Breast epithelium (tissue), 4 donors: ENCODE measurements at regions not wholly inside any gene's neighbourhood (a gene's known extent, or its start where the extent isn't known, plus 50 kb on each side); places are given as distances from the start of the nearest gene placed in this dataset.

ENCODE experiments used
- DNase-seq, 2 donors: peaks; one replicate each; pipeline ENCODE4 v3.0.0-alpha.2; 2019; ENCODE audit warnings: low spot score in 2 of 2
- H3K27ac ChIP-seq, 2 donors: fragments of 200-600 bp; sonication (generic) in 1 of 2; one replicate each; pipeline ENCODE4 v1.5.1; 2016 to 2019; ENCODE audit warnings: mild to moderate bottlenecking in 1 of 2
- H3K27me3 ChIP-seq, 2 donors: fragments of 200-600 bp; sonication (generic) in 1 of 2; one replicate each; pipeline versions ENCODE4 v1.5.1 to v1.6.0; 2017 to 2019; ENCODE audit warnings: control low read depth in 1 of 2, mild to moderate bottlenecking in 1 of 2
- H3K36me3 ChIP-seq: fragments of 200-600 bp; one replicate; pipeline ENCODE4 v1.5.1; 2019
- H3K4me1 ChIP-seq, 2 donors: fragments of 200-600 bp; sonication (generic); one replicate each; pipeline ENCODE4 v1.5.1; 2016 to 2019; ENCODE audit warnings: control low read depth in 1 of 2
- H3K4me3 ChIP-seq, 3 donors: fragments of 200-600 bp; sonication (generic); 1 replicate in 2 of 3; 2 replicates in 1 of 3; pipeline ENCODE4 v1.5.1; 2016 to 2019; ENCODE audit warnings: mild to moderate bottlenecking in 3 of 3, moderate library complexity in 2 of 3
- H3K9me3 ChIP-seq, 2 donors: fragments of 200-600 bp; sonication (generic) in 1 of 2; one replicate each; pipeline ENCODE4 v1.5.1; 2016 to 2019; ENCODE audit warnings: control low read depth in 1 of 2
- CTCF ChIP-seq, 3 donors: fragments of 450-650 bp; IDR thresholded peaks; one replicate each; pipeline ENCODE4 v1.5.1; 2016 to 2017; ENCODE audit warnings: antibody characterized with exemption in 3 of 3, mild to moderate bottlenecking in 3 of 3, moderate library complexity in 3 of 3
- POLR2A ChIP-seq: fragments of 450-650 bp; IDR thresholded peaks from one replicate; pipeline ENCODE4 v1.6.1; 2016; ENCODE audit warnings: antibody characterized with exemption, mild to moderate bottlenecking, moderate library complexity
- POLR2AphosphoS5 ChIP-seq, 3 donors: sonication (generic); formaldehyde crosslinking; IDR thresholded peaks; one replicate each; pipeline ENCODE4 v1.6.1; 2017; ENCODE audit warnings: antibody characterized with exemption in 3 of 3
- intact Hi-C: fragments of 100-400 bp; cut with DNase I; formaldehyde crosslinking; loops from one replicate; pipeline ENCODE4 v1.15.1; 2023; ENCODE audit warnings: low total_unique reads

DNA sequence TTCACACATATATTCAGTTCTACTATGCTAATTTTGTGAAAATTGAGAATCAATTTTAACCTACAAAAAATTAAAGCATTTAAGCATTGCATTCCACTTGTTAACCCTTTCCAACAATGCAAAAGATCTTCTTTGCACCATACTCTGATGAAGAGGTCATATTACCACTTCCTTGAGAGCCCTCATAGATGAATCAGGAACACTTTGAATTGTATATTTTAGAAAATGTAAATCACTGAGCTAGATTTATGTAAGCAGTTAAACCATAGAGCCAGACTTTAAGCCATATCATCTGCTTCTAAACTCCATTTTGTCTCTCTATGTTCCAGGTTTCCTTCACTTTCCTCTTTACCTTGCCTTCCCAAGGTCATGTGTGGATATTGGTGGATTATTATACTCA lies 56.5 kb upstream of the CDH18 start:
- no peaks in the 10 kb centered on the region for H3K36me3 ChIP-seq
- no peak for DNase-seq
- H3K4me3 ChIP-seq: no peak overlapping the region
- intact Hi-C loops: no loop called here
- H3K9me3 ChIP-seq: no peaks in the 10 kb centered on the region
- H3K4me1 ChIP-seq: no peaks in the 10 kb centered on the region
- no peak overlapping the region for H3K27ac ChIP-seq
- TF ChIP-seq POLR2A: no peak
- no peak for TF ChIP-seq CTCF (IDR thresholded peaks at IDR 0.05)
- TF ChIP-seq POLR2AphosphoS5 (IDR thresholded peaks at IDR 0.05): no peak
- no peaks in the 10 kb centered on the region for H3K27me3 ChIP-seq

DNA sequence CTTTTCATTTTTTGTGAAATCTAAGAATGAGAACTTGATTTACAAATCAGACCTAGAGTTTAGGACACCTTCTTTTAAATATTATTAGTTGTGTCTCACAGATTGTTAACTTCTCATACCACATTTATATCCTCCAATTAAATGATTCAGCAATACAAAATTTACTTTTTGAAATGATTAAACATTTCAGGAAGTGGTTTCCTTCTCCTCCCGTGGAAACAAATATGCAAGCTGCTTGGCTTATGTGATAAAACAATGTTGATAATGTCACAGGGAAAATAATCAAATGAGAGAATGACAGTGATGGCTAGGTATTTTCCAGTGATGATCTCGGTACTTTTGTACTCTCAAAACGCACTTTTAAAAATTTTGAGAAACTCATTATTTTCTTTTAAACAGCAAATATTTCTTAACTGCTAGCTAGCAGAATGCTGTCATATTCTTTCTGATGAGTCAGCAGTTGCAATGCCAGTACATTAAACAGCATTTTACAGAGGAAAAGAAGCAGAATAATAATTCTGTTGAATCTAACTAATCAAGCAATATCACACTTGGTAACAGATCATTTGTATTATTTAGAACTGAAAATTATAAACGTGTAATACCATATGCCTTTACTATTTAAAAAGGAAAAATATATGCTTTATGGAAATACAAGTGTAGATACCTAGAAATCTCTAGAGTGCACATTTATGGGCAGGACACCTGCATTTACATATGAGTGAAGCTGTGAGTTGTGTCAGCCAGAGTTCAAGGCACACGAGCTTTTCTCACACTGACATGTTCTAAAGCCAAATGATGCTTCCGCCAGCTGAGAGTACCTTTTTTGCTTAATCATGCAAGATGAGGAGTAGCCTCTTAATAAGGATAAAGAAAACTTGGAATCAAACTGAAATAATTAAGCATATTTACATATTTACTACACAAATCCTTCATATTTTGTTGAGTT lies 53.6 kb upstream of the CDH18 start:
- Histone ChIP-seq H3K4me1 (no peaks in the 10 kb centered on the region), H3K9me3 (peaks cover 0 to 6% of the 10 kb centered on the region in 2 donors), H3K4me3 (no peak overlapping the region), H3K27me3 (no peaks in the 10 kb centered on the region), H3K27ac (no peak overlapping the region), H3K36me3 (no peaks in the 10 kb centered on the region)
- intact Hi-C loops: no loop called here
- no peak for DNase-seq
- TF ChIP-seq POLR2A (no peak), CTCF (IDR thresholded peaks at IDR 0.05) (no peak), POLR2AphosphoS5 (IDR thresholded peaks at IDR 0.05) (no peak)

DNA sequence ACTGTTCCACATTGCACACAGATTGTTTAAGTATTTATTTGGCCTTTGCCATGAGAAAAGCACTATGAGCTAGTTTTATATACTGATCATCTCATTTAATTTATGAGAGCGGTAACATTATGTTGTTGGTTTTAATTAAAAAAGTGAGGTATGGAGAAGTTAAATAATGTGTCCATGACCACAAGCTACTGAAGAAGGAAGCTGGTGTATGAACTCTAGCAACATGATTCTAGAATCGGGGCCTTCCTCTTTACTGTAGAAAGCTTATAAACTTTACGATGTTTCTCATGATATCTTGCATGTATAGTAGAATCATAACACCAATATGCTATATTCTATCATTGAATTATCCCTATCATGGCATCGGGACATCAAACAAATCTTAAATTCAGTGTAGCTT lies 52.9 kb upstream of the CDH18 start:
- no peaks in the 10 kb centered on the region for H3K27me3 ChIP-seq
- no peak overlapping the region for H3K4me3 ChIP-seq
- H3K4me1 ChIP-seq: no peaks in the 10 kb centered on the region
- TF ChIP-seq POLR2AphosphoS5 (IDR thresholded peaks at IDR 0.05) (no peak), CTCF (IDR thresholded peaks at IDR 0.05) (no peak), POLR2A (no peak)
- DNase-seq: no peak
- H3K27ac ChIP-seq: no peak overlapping the region
- peaks cover 0 to 6% of the 10 kb centered on the region in 2 donors for H3K9me3 ChIP-seq
- no peaks in the 10 kb centered on the region for H3K36me3 ChIP-seq
- intact Hi-C loops: no loop called here
